K562 (cell line): ENCODE measurements at regions not wholly inside any gene's neighbourhood (a gene's known extent, or its start where the extent isn't known, plus 50 kb on each side); places are given as distances from the start of the nearest gene placed in this dataset.

Experiments used
- ATAC-seq: fragments of 200-7000 bp; cut with Tn5 transposase; 3 replicates; pipeline ENCODE4 v1.9.1; 2020; ENCODE audit warnings: moderate library complexity
- BruUV-seq: library from RNA; stranded (reverse); fragments of 400-500 nt; replicated peaks from 2 replicates; lab custom pipeline; 2021; lab: Mats Ljungman, UMichigan
- CTCF ChIA-PET: fragments of 300-600 bp; formaldehyde crosslinking; extraction: SDS; loops from one replicate; lab custom pipeline; 2021; ENCODE audit warnings: low intra/inter-chr PET ratio; lab: Yijun Ruan, JAX
- POLR2A ChIA-PET: fragments of 300-600, 350-650 bp; sonication (Branson Sonifier 250); formaldehyde crosslinking; extraction: SDS; loops from one replicate; lab custom pipeline; 2021; ENCODE audit warnings: antibody characterized with exemption, inconsistent platforms; lab: Yijun Ruan, JAX
- DNase-seq, 4 experiments: peaks; one replicate each; pipeline versions ENCODE4 v3.0.0 to v3.0.0-alpha.2; 2011 to 2018; ENCODE audit warnings: low spot score in 3 of 4, mixed read lengths in 3 of 4; ENCODE audit errors: extremely low read depth in 1 of 4
- FAIRE-seq: peaks from 2 replicates; lab custom pipeline; 2011; peaks lifted over from hg19 to GRCh38; lab: Jason Lieb, UNC
- H2AFZ ChIP-seq: 2 replicates; pipeline ENCODE4 v1.6.0; 2011; ENCODE audit warnings: low read depth, low read length, control low read depth, inconsistent platforms
- H3K27ac ChIP-seq: fragments of 200-600 bp; 3 replicates; pipeline ENCODE4 v1.8.0; 2011; ENCODE audit warnings: low read depth, mild to moderate bottlenecking, control low read depth, inconsistent platforms, low read length, moderate library complexity, mixed read lengths; ENCODE audit errors: extremely low read depth
- H3K27me3 ChIP-seq, 2 experiments: fragments of 300-600 bp in 1 of 2; 2 replicates in 1 of 2; 3 replicates in 1 of 2; pipeline versions ENCODE4 v1.6.0 to v1.8.0; 2011; ENCODE audit warnings: inconsistent platforms in 2 of 2, low read length in 2 of 2, mild to moderate bottlenecking in 1 of 2, mixed read lengths in 1 of 2, moderate library complexity in 1 of 2; ENCODE audit not compliant: control insufficient read depth in 2 of 2, insufficient read depth in 2 of 2
- H3K36me3 ChIP-seq: fragments of 300-600 bp; 3 replicates; pipeline ENCODE4 v1.8.0; 2011; ENCODE audit warnings: mild to moderate bottlenecking, low read length, inconsistent platforms; ENCODE audit not compliant: control insufficient read depth, insufficient read depth
- H3K4me1 ChIP-seq, 2 experiments: fragments of 200-600 bp in 1 of 2; replicated peaks in 1 of 2; 2 replicates in 1 of 2; 3 replicates in 1 of 2; pipeline versions ENCODE4 v1.5.1 to v1.8.0; 2011; ENCODE audit warnings: inconsistent platforms in 2 of 2, low read length in 2 of 2, mild to moderate bottlenecking in 1 of 2, mixed read lengths in 1 of 2, moderate library complexity in 1 of 2; ENCODE audit not compliant: control insufficient read depth in 2 of 2, insufficient read depth in 2 of 2
- H3K4me2 ChIP-seq: 2 replicates; pipeline ENCODE4 v1.6.1; 2011; ENCODE audit warnings: low read length, control low read depth, inconsistent platforms, mixed read lengths; ENCODE audit not compliant: insufficient read depth
- H3K4me3 ChIP-seq: fragments of 200-600 bp; sonication (generic), shearing (Covaris generic); 2 replicates; pipeline ENCODE4 v1.5.1; 2016; ENCODE audit warnings: control low read depth, inconsistent platforms
- H3K79me2 ChIP-seq: fragments of 200-600 bp; 3 replicates; pipeline ENCODE4 v1.8.0; 2011; ENCODE audit warnings: low read length, inconsistent platforms; ENCODE audit not compliant: control insufficient read depth, insufficient read depth
- H3K9ac ChIP-seq, 2 experiments: 2 replicates each; pipeline versions ENCODE4 v1.6.0 to v1.6.1; 2011; ENCODE audit warnings: low read depth in 2 of 2, low read length in 2 of 2, control low read depth in 1 of 2, inconsistent platforms in 1 of 2, mild to moderate bottlenecking in 1 of 2, mixed read lengths in 1 of 2; ENCODE audit not compliant: insufficient read depth in 1 of 2
- H3K9me1 ChIP-seq: one replicate; pipeline ENCODE4 v1.6.0; 2011; ENCODE audit warnings: inconsistent platforms, mild to moderate bottlenecking, low read length, moderate library complexity; ENCODE audit not compliant: control insufficient read depth, insufficient read depth
- H3K9me3 ChIP-seq: replicated peaks from 2 replicates; pipeline ENCODE4 v1.5.1; 2011; ENCODE audit warnings: low read depth, low read length, inconsistent platforms; ENCODE audit not compliant: control insufficient read depth, insufficient read depth
- H4K20me1 ChIP-seq: replicated peaks from 2 replicates; pipeline ENCODE4 v1.6.1; 2011; ENCODE audit warnings: low read length, inconsistent platforms, mixed read lengths; ENCODE audit not compliant: control insufficient read depth, insufficient read depth
- ATF7 ChIP-seq: fragments of 450-650 bp; IDR thresholded peaks from 2 replicates; pipeline ENCODE4 v1.7.1; 2014; ENCODE audit warnings: mild to moderate bottlenecking, moderate library complexity
- BHLHE40 ChIP-seq: IDR thresholded peaks from 2 replicates; pipeline ENCODE4 v1.6.1; 2011; ENCODE audit warnings: low read length, improper control_type of control experiment
- GMEB1 ChIP-seq: fragments of 250-450 bp; sonication (Bioruptor Pico); IDR thresholded peaks from 2 replicates; pipeline ENCODE4 v1.4.0; 2020; ENCODE audit warnings: mild to moderate bottlenecking
- MBD2 ChIP-seq: sonication (generic); IDR thresholded peaks from 2 replicates; pipeline ENCODE4 v1.6.1; 2016; ENCODE audit warnings: low read depth, borderline replicate concordance
- RBM25 ChIP-seq: fragments of 200-400 bp; formaldehyde crosslinking; IDR thresholded peaks from 2 replicates; pipeline ENCODE4 v1.6.1; 2018; ENCODE audit warnings: low read length, low read depth, moderate library complexity; ENCODE audit not compliant: severe bottlenecking
- RBM34 ChIP-seq: fragments of 200-400 bp; formaldehyde crosslinking; IDR thresholded peaks from 2 replicates; pipeline ENCODE4 v1.6.1; 2018; ENCODE audit warnings: low read length, borderline replicate concordance; ENCODE audit not compliant: insufficient read depth
- THRAP3 ChIP-seq: fragments of 450-650 bp; IDR thresholded peaks from 2 replicates; pipeline ENCODE4 v1.6.1; 2016; ENCODE audit warnings: mild to moderate bottlenecking, inconsistent platforms, borderline replicate concordance
- THRB ChIP-seq: fragments of 450-650 bp; formaldehyde crosslinking; conservative IDR thresholded peaks from 2 replicates; pipeline ENCODE4 v1.4.0; 2022; ENCODE audit warnings: mild to moderate bottlenecking, missing genetic modification characterization
- ZNF232 ChIP-seq: sonication (generic); formaldehyde crosslinking; IDR thresholded peaks from 2 replicates; pipeline ENCODE4 v1.8.0; 2022; ENCODE audit warnings: mild to moderate bottlenecking, missing genetic modification reagents
- ZNF668 ChIP-seq: fragments of 250-450 bp; sonication (Bioruptor Pico); IDR thresholded peaks from 2 replicates; pipeline ENCODE4 v1.8.0; 2022; ENCODE audit warnings: mild to moderate bottlenecking, inconsistent platforms
- WGBS: fragments of 100-300 bp; shearing (Covaris generic); methylation state at CpG from one replicate; pipeline ENCODE4 v1.1.6; 2016; ENCODE audit warnings: low coverage, mixed read lengths; ENCODE audit not compliant: insufficient coverage; ENCODE audit errors: missing lambda C conversion rate; 5-methylcytosine and 5-hydroxymethylcytosine counted together
- in situ Hi-C: fragments of 300-500 bp; cut with MboI; formaldehyde crosslinking; loops from 4 replicates; pipeline ENCODE4 v1.15.0; 2018; ENCODE audit warnings: inconsistent platforms, mixed read lengths
- intact Hi-C: fragments of 100-400 bp; cut with micrococcal nuclease; formaldehyde crosslinking; loops from 2 replicates; pipeline ENCODE4 v1.14.2; 2022

- POLR2A ChIA-PET = interaction anchor here (0.6 kb wide), 1 partner anchor 443 kb away, joined by 3 read pairs; no protein-coding TSS in a partner anchor
- Histone ChIP-seq H3K4me1 (no peaks in the 10 kb centered on the region), H3K27me3 (peaks cover 0 to 3% of the 10 kb centered on the region in 2 experiments; a peak in 4 of 5 replicates), H4K20me1 (no peaks in the 10 kb centered on the region), H3K9me1 (no peaks in the 10 kb centered on the region), H3K27ac (no peak overlapping the region), H3K4me3 (no peak overlapping the region), H3K4me2 (no peak overlapping the region), H3K36me3 (no peaks in the 10 kb centered on the region), H3K9me3 (no peaks in the 10 kb centered on the region), H3K9ac (no peak overlapping the region), H2AFZ (no peak overlapping the region)
- WGBS = 2% methylated on average over 4 of the region's 4 CpGs
- no TSS peak for BruUV-seq
- intact Hi-C loops (no loop called here), in situ Hi-C loops (no loop called here)
- CTCF ChIA-PET = no interaction called here
- DNase-seq (no peak), ATAC-seq (no peak)
- no peak for TF ChIP-seq THRAP3
- no peak for TF ChIP-seq GMEB1
- TF ChIP-seq MBD2 = no peak
- TF ChIP-seq RBM34 = no peak
- no peak for TF ChIP-seq ZNF232 (CRISPR knock-in tag)
- TF ChIP-seq BHLHE40 = no peak
- no peak for TF ChIP-seq ATF7
- TF ChIP-seq THRB (CRISPR knock-in tag) = no peak
- TF ChIP-seq RBM25 = no peak
- TF ChIP-seq ZNF668 (CRISPR knock-in tag) = no peak
- TF ChIP-seq, all 486 proteins: peak for 0
- no peaks in the 10 kb centered on the region for H3K79me2 ChIP-seq
- no peak for FAIRE-seq
These were observed 63.5 kb downstream of the MYCN start for GRCh38 chr2:16003809-16004208.
